Stimulated activated CD4-positive, alpha-beta T cell treated with anti-CD3 and anti-CD28 coated beads, Interleukin-1b, Interleukin-23, amount 100 ng/mL, for 4 hours (primary cell): ENCODE measurements at regions not wholly inside any gene's neighbourhood (a gene's known extent, or its start where the extent isn't known, plus 50 kb on each side); places are given as distances from the start of the nearest gene placed in this dataset.

Experiments used
- DNase-seq, 2 donors: peaks; one replicate each; pipeline ENCODE4 v3.0.0-alpha.2; 2020; ENCODE audit warnings: low read depth in 2 of 2

GRCh38 chr18:47547539-47548202, 296.2 kb upstream of the SKOR2 start:
- DNase-seq: no peak

- no peak for DNase-seq
These were observed 294.2 kb upstream of the SKOR2 start for GRCh38 chr18:47545613-47546012.

GRCh38 chr18:47543080-47543479, 291.6 kb upstream of the SKOR2 start:
- no peak for DNase-seq

GRCh38 chr18:47542551-47542950, 291.1 kb upstream of the SKOR2 start:
- no peak for DNase-seq

GRCh38 chr18:47531717-47532116, 280.3 kb upstream of the SKOR2 start:
- DNase-seq: no peak

- DNase-seq: no peak
These were observed 279.2 kb upstream of the SKOR2 start for GRCh38 chr18:47530695-47531094.

- DNase-seq: no peak
These were observed 276.9 kb upstream of the SKOR2 start for GRCh38 chr18:47528343-47528742.

GRCh38 chr18:47526147-47526546, 274.7 kb upstream of the SKOR2 start:
- no peak for DNase-seq

GRCh38 chr18:47522359-47522758, 270.9 kb upstream of the SKOR2 start:
- no peak for DNase-seq

GRCh38 chr18:47520263-47520662, 268.8 kb upstream of the SKOR2 start:
- no peak for DNase-seq

- DNase-seq: no peak
These were observed 268.2 kb upstream of the SKOR2 start for GRCh38 chr18:47519706-47520105.

- no peak for DNase-seq
These were observed 267.8 kb upstream of the SKOR2 start for GRCh38 chr18:47519277-47519676.

GRCh38 chr18:47513614-47514013, 262.2 kb upstream of the SKOR2 start:
- DNase-seq: no peak

- no peak for DNase-seq
These were observed 261.4 kb upstream of the SKOR2 start for GRCh38 chr18:47512726-47513435.

- DNase-seq: no peak
These were observed 260.6 kb upstream of the SKOR2 start for GRCh38 chr18:47512056-47512455.

- no peak for DNase-seq
These were observed 259.4 kb upstream of the SKOR2 start for GRCh38 chr18:47510831-47511230.

GRCh38 chr18:47507651-47508050, 256.2 kb upstream of the SKOR2 start:
- DNase-seq: no peak

- no peak for DNase-seq
These were observed 255.4 kb upstream of the SKOR2 start for GRCh38 chr18:47506897-47507296.

- no peak for DNase-seq
These were observed 250.5 kb upstream of the SKOR2 start for GRCh38 chr18:47501946-47502345.

- DNase-seq: no peak
These were observed 249.5 kb upstream of the SKOR2 start for GRCh38 chr18:47500930-47501329.

GRCh38 chr18:47492691-47493090, 241.2 kb upstream of the SKOR2 start:
- no peak for DNase-seq

GRCh38 chr18:47490882-47491281, 239.4 kb upstream of the SKOR2 start:
- no peak for DNase-seq

- no peak for DNase-seq
These were observed 233.8 kb upstream of the SKOR2 start for GRCh38 chr18:47485221-47485797.
